Lower leg skin (tissue), 3 donors: ENCODE measurements at regions not wholly inside any gene's neighbourhood (a gene's known extent, or its start where the extent isn't known, plus 50 kb on each side); places are given as distances from the start of the nearest gene placed in this dataset.

Experiments
- CTCF ChIP-seq, 3 donors: fragments of 450-650 bp; IDR thresholded peaks; one replicate each; pipeline ENCODE4 v1.5.1; 2016; ENCODE audit warnings: antibody characterized with exemption in 3 of 3, mild to moderate bottlenecking in 3 of 3, moderate library complexity in 2 of 3
- POLR2A ChIP-seq, 2 donors: fragments of 450-650 bp; IDR thresholded peaks; one replicate each; pipeline ENCODE4 v1.6.1; 2016 to 2017; ENCODE audit warnings: antibody characterized with exemption in 2 of 2, mild to moderate bottlenecking in 1 of 2, moderate library complexity in 1 of 2

GRCh38 chr4:184897895-184898294, 72.1 kb upstream of the ACSL1 start:
- TF ChIP-seq CTCF (IDR thresholded peaks at IDR 0.05) (no peak), POLR2A (IDR thresholded peaks at IDR 0.05) (no peak)
